Duodenal mucosa (tissue), 2 donors: ENCODE measurements at regions not wholly inside any gene's neighbourhood (a gene's known extent, or its start where the extent isn't known, plus 50 kb on each side); places are given as distances from the start of the nearest gene placed in this dataset.

Source experiments
- H3K27ac ChIP-seq: one replicate; pipeline ENCODE4 v1.7.0; 2013; ENCODE audit warnings: low read depth, low read length
- H3K27me3 ChIP-seq, 2 donors: one replicate each; pipeline ENCODE4 v1.7.0; 2013; ENCODE audit warnings: low read length in 2 of 2, control low read depth in 1 of 2; ENCODE audit not compliant: insufficient read depth in 2 of 2, control insufficient read depth in 1 of 2
- H3K36me3 ChIP-seq, 2 donors: one replicate each; pipeline ENCODE4 v1.7.0; 2013; ENCODE audit warnings: low read length in 2 of 2, control low read depth in 1 of 2; ENCODE audit not compliant: insufficient read depth in 2 of 2, control insufficient read depth in 1 of 2
- H3K4me1 ChIP-seq, 2 donors: one replicate each; pipeline ENCODE4 v1.7.0; 2013; ENCODE audit warnings: low read length in 2 of 2, control low read depth in 1 of 2; ENCODE audit not compliant: insufficient read depth in 2 of 2, control insufficient read depth in 1 of 2
- H3K4me3 ChIP-seq, 2 donors: one replicate each; pipeline ENCODE4 v1.7.0; 2013; ENCODE audit warnings: low read length in 2 of 2, low read depth in 1 of 2
- H3K9ac ChIP-seq, 2 donors: one replicate each; pipeline ENCODE4 v1.7.0; 2013; ENCODE audit warnings: low read length in 2 of 2, low read depth in 1 of 2
- H3K9me3 ChIP-seq, 2 donors: one replicate each; pipeline ENCODE4 v1.7.0; 2013; ENCODE audit warnings: low read length in 2 of 2, control low read depth in 1 of 2; ENCODE audit not compliant: control insufficient read depth in 1 of 2

- no peaks in the 10 kb centered on the region for H3K36me3 ChIP-seq
- H3K27me3 ChIP-seq: no peaks in the 10 kb centered on the region
- no peak overlapping the region for H3K4me3 ChIP-seq
- H3K9me3 ChIP-seq: no peaks in the 10 kb centered on the region
- H3K9ac ChIP-seq: no peak overlapping the region
- no peak overlapping the region for H3K27ac ChIP-seq
- H3K4me1 ChIP-seq: no peaks in the 10 kb centered on the region
These were observed 2119.6 kb upstream of the PIK3C3 start for GRCh38 chr18:39835303-39836030.

DNA sequence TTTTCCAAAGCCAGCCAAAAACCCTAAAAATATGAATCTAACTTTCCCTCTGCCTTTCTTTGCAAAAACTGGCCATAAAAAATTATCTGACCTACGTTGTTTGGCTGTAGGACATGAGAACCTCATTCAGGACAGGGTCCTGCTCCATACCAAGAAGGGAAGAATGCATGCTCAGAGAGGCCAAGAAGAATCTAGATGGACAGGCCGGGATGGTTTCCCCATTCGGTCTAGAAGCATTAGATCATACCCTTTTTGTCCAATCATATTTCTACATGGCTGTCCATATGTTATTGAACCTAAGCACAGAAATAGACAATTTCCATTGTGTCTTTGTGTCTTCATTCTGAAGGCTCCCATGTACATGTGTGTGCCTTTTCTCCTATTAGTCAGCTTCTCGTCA lies 2120.4 kb upstream of the PIK3C3 start:
- Histone ChIP-seq H3K4me3 (no peak overlapping the region), H3K27ac (no peak overlapping the region), H3K9ac (no peak overlapping the region), H3K4me1 (no peaks in the 10 kb centered on the region), H3K36me3 (no peaks in the 10 kb centered on the region), H3K9me3 (no peaks in the 10 kb centered on the region), H3K27me3 (no peaks in the 10 kb centered on the region)

DNA sequence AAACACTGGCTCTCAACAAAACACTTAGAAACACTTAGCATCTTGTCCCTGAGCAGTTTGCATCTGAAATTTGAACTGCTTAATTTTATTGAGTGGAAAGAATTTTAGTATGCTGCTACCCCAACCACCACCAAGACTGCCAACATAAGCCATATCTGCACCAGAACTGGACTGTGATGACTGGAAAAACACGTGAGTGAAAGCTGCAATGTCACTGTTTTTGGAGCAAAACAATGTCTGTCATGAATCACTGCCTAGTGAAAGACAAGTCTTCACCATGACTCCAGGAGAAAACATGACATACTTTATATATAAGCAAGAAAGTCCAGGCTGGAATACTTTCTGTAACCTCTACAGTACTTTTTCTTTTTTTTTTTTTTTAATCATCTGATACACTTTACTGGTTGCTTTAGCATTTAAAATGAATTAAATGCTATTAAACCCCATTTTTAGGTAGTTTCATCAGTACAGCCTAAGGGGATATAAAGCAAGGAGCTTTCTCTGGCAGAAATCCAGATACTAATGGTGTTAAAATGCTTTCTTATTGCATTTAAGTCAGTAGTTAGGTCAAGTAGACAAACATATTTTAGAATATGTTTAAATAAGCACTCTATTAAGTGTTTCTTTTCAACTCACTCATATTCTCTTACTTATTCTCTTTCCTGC lies 2129.4 kb upstream of the PIK3C3 start:
- H3K9me3 ChIP-seq: no peaks in the 10 kb centered on the region
- H3K4me1 ChIP-seq: no peaks in the 10 kb centered on the region
- H3K27me3 ChIP-seq: no peaks in the 10 kb centered on the region
- no peaks in the 10 kb centered on the region for H3K36me3 ChIP-seq
- no peak overlapping the region for H3K4me3 ChIP-seq
- H3K9ac ChIP-seq: no peak overlapping the region
- H3K27ac ChIP-seq: no peak overlapping the region

GRCh38 chr18:39806525-39806924 lies 2148.5 kb upstream of the PIK3C3 start:
- peaks cover 5 to 13% of the 10 kb centered on the region in 2 donors for H3K9me3 ChIP-seq
- H3K36me3 ChIP-seq: no peaks in the 10 kb centered on the region
- no peak overlapping the region for H3K4me3 ChIP-seq
- H3K9ac ChIP-seq: no peak overlapping the region
- no peaks in the 10 kb centered on the region for H3K4me1 ChIP-seq
- no peaks in the 10 kb centered on the region for H3K27me3 ChIP-seq
- H3K27ac ChIP-seq: no peak overlapping the region

DNA sequence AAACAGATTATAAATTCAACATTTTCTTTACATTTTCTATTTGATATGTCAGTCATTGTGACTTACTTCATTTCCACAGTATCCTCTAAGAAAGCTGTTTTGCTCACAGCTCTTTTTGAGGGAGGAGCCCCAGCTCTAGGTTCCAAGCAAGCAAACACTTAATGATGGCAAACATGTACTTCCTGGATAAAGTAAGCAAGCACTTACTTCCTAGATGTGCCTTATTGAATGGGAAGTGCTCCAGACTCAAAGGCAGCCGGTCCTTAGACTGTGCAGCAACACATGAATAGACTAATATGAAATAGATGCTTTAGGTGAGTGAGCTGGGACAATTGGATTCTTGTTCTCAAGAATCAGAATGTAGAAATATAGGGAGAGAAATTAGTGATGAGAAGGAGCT lies 2149.8 kb upstream of the PIK3C3 start:
- Histone ChIP-seq H3K9ac (no peak overlapping the region), H3K4me1 (no peaks in the 10 kb centered on the region), H3K27me3 (no peaks in the 10 kb centered on the region)

DNA sequence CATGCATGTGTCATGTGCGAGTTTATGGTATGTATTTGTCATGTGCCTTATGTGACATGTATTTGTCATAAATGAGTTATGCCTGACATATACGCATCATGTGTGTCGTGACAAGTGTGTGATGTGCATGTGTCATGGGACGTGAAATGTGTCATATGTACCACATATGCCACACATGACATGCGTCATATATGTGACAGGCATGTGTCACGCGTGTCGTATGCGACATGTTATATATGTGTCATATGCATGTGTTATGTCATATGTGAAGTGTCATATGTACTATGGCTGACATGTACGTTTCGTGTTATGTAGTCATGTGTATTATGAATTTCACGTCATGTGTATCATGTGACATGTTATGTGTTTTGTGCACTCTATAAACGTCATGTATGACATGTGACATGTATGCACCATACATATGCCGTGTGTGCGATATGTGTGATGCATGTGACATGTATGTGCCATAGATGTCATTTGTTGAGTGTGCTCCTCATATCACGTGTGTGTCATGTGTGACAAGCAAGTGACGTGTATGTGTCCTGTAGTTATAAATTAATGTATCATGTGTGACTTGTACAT lies 2152.3 kb upstream of the PIK3C3 start:
- no peaks in the 10 kb centered on the region for H3K27me3 ChIP-seq
- peaks cover 10 to 15% of the 10 kb centered on the region in 2 donors for H3K9me3 ChIP-seq
- no peak overlapping the region for H3K9ac ChIP-seq
- H3K36me3 ChIP-seq: no peaks in the 10 kb centered on the region
- no peaks in the 10 kb centered on the region for H3K4me1 ChIP-seq
- no peak overlapping the region for H3K27ac ChIP-seq
- H3K4me3 ChIP-seq: no peak overlapping the region

More for the DNA sequence above, 2149.8 kb upstream of the PIK3C3 start:
- Histone ChIP-seq H3K9me3 (peaks cover 10 to 15% of the 10 kb centered on the region in 2 donors), H3K4me3 (no peak overlapping the region), H3K36me3 (no peaks in the 10 kb centered on the region), H3K27ac (no peak overlapping the region)

- peaks cover 10 to 15% of the 10 kb centered on the region in 2 donors for H3K9me3 ChIP-seq
- no peaks in the 10 kb centered on the region for H3K4me1 ChIP-seq
- no peak overlapping the region for H3K27ac ChIP-seq
- no peak overlapping the region for H3K4me3 ChIP-seq
- no peak overlapping the region for H3K9ac ChIP-seq
- H3K36me3 ChIP-seq: no peaks in the 10 kb centered on the region
- no peaks in the 10 kb centered on the region for H3K27me3 ChIP-seq
These were observed 2153.2 kb upstream of the PIK3C3 start for GRCh38 chr18:39801848-39802247.

DNA sequence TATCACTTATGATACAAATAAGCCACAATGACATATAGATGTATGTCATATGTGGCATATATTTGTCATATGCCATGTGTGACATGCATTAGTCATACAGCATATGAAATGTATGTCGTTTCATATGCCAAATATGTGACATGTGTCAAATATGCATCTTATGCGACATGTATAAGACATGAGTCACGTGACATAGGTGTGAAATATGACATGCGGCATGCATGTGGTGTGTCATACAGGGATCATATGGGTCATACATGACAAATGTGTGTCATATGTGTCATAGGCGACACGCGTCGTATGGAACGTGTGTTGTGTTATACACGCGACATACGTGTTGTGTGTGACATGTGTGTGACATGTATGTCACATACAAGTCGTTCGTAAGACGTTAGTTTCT lies 2154.0 kb upstream of the PIK3C3 start:
- Histone ChIP-seq H3K27ac (no peak overlapping the region), H3K4me1 (peaks cover 0 to 1% of the 10 kb centered on the region in 2 donors), H3K27me3 (no peaks in the 10 kb centered on the region), H3K9me3 (peaks cover 10 to 15% of the 10 kb centered on the region in 2 donors), H3K4me3 (no peak overlapping the region), H3K9ac (no peak overlapping the region), H3K36me3 (no peaks in the 10 kb centered on the region)

GRCh38 chr18:39799006-39799405 lies 2156.0 kb upstream of the PIK3C3 start:
- H3K4me3 ChIP-seq: peak overlapping the region in 1 of 2 donors; percentile 77
- no peak overlapping the region for H3K27ac ChIP-seq
- H3K9ac ChIP-seq: no peak overlapping the region
- peaks cover 10 to 15% of the 10 kb centered on the region in 2 donors for H3K9me3 ChIP-seq
- H3K27me3 ChIP-seq: no peaks in the 10 kb centered on the region
- no peaks in the 10 kb centered on the region for H3K36me3 ChIP-seq
- peaks cover 0 to 3% of the 10 kb centered on the region in 2 donors for H3K4me1 ChIP-seq

DNA sequence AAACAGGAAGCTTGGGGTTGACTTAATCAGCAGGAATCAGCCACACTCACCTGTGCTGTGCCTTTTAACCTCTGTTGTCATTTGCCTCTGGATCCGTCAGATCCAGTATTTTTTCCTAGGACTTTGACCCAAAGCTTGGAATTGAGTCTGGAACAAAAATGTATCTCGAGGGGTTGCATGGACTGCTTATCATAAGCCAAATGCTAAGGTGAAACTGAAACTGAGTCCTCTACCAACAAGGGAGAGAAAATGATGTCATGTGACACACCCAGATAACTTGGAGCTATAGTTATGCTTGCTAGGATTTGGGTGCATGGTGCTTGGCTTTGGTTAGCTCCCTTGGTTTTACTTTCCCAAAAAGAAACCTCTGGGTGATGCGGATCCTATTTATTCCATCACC lies 2158.6 kb upstream of the PIK3C3 start:
- no peak overlapping the region for H3K27ac ChIP-seq
- H3K4me3 ChIP-seq: peak overlapping the region; percentile 1 to 57
- H3K9ac ChIP-seq: no peak overlapping the region
- peaks cover 0 to 3% of the 10 kb centered on the region in 2 donors for H3K4me1 ChIP-seq
- H3K27me3 ChIP-seq: no peaks in the 10 kb centered on the region
- peaks cover under 1 to 4% of the 10 kb centered on the region in 2 donors for H3K9me3 ChIP-seq
- no peaks in the 10 kb centered on the region for H3K36me3 ChIP-seq
